ENCODE measurements at regions not wholly inside any gene's neighbourhood (a gene's known extent, or its start where the extent isn't known, plus 50 kb on each side); places are given as distances from the start of the nearest gene placed in this dataset.

DNA sequence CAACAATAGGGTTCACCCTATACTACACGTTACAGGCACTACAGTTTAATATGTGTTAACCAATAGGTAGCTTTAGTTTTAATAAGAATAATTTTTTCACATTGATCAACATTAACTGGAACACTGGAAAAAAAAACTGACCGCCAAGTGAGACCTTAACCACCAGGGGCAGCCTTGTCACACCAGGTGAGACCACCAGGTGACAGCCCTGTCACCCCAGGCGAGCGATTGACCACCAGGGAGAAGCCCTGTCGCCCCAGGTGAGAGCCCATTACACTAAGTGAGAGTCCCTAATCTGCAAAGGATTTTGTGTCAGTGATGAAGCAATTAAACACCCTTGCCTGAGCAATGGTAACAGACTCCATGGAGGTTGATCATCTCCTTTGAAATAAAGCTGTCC, 75.4 kb upstream of the SYK start:
- no peak overlapping the region for H2AFZ ChIP-seq
- no peaks in the 10 kb centered on the region for H3K27me3 ChIP-seq (ENCODE audit: insufficient read depth)
- no peak overlapping the region for H3K4me3 ChIP-seq
- no peaks in the 10 kb centered on the region for H3F3A ChIP-seq (replicated peaks; ENCODE audit: low read depth)
- H3K36me3 ChIP-seq (ENCODE audit: insufficient read depth): no peaks in the 10 kb centered on the region
- H3K27me3 Mint-ChIP-seq (ENCODE audit: insufficient read depth, low read depth, poor library complexity): peaks cover 2% of the 10 kb centered on the region
- ATAC-seq: peak; percentile 74
- peak; percentile 73 for DNase-seq (ENCODE audit: low spot score)
- H3K4me3 Mint-ChIP-seq: no peak overlapping the region
- no peaks in the 10 kb centered on the region for H3K4me1 ChIP-seq (ENCODE audit: insufficient read depth)
- H3K79me2 ChIP-seq (replicated peaks; ENCODE audit: insufficient read depth): no peaks in the 10 kb centered on the region
- no peak overlapping the region for H3K27ac Mint-ChIP-seq
- peaks cover 7% of the 10 kb centered on the region; the same call in 1 of the 3 replicates for H3K36me3 Mint-ChIP-seq (ENCODE audit: low read depth)
- peaks cover 11% of the 10 kb centered on the region; the same call in 2 of the 3 replicates for H3K9me3 Mint-ChIP-seq
- H3K9me2 ChIP-seq (ENCODE audit: insufficient read depth): no peaks in the 10 kb centered on the region
- H4K20me1 ChIP-seq (replicated peaks; ENCODE audit: insufficient read depth): no peaks in the 10 kb centered on the region
- H3K27ac ChIP-seq (ENCODE audit: low read depth): no peak overlapping the region
- no peaks in the 10 kb centered on the region for H3K4me1 Mint-ChIP-seq
- TF ChIP-seq JUNB (IDR thresholded peaks at IDR 0.05; ENCODE audit: unreplicated experiment): no peak
- TF ChIP-seq, protein P1, sequence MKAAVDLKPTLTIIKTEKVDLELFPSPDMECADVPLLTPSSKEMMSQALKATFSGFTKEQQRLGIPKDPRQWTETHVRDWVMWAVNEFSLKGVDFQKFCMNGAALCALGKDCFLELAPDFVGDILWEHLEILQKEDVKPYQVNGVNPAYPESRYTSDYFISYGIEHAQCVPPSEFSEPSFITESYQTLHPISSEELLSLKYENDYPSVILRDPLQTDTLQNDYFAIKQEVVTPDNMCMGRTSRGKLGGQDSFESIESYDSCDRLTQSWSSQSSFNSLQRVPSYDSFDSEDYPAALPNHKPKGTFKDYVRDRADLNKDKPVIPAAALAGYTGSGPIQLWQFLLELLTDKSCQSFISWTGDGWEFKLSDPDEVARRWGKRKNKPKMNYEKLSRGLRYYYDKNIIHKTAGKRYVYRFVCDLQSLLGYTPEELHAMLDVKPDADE (IDR thresholded peaks at IDR 0.05): no peak
- TF ChIP-seq, protein P2, sequence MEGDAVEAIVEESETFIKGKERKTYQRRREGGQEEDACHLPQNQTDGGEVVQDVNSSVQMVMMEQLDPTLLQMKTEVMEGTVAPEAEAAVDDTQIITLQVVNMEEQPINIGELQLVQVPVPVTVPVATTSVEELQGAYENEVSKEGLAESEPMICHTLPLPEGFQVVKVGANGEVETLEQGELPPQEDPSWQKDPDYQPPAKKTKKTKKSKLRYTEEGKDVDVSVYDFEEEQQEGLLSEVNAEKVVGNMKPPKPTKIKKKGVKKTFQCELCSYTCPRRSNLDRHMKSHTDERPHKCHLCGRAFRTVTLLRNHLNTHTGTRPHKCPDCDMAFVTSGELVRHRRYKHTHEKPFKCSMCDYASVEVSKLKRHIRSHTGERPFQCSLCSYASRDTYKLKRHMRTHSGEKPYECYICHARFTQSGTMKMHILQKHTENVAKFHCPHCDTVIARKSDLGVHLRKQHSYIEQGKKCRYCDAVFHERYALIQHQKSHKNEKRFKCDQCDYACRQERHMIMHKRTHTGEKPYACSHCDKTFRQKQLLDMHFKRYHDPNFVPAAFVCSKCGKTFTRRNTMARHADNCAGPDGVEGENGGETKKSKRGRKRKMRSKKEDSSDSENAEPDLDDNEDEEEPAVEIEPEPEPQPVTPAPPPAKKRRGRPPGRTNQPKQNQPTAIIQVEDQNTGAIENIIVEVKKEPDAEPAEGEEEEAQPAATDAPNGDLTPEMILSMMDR (conservative IDR thresholded peaks at IDR 0.05; ENCODE audit: low read depth in 2 of 2): peak; percentile 69 to 76
- TF ChIP-seq, protein P3, sequence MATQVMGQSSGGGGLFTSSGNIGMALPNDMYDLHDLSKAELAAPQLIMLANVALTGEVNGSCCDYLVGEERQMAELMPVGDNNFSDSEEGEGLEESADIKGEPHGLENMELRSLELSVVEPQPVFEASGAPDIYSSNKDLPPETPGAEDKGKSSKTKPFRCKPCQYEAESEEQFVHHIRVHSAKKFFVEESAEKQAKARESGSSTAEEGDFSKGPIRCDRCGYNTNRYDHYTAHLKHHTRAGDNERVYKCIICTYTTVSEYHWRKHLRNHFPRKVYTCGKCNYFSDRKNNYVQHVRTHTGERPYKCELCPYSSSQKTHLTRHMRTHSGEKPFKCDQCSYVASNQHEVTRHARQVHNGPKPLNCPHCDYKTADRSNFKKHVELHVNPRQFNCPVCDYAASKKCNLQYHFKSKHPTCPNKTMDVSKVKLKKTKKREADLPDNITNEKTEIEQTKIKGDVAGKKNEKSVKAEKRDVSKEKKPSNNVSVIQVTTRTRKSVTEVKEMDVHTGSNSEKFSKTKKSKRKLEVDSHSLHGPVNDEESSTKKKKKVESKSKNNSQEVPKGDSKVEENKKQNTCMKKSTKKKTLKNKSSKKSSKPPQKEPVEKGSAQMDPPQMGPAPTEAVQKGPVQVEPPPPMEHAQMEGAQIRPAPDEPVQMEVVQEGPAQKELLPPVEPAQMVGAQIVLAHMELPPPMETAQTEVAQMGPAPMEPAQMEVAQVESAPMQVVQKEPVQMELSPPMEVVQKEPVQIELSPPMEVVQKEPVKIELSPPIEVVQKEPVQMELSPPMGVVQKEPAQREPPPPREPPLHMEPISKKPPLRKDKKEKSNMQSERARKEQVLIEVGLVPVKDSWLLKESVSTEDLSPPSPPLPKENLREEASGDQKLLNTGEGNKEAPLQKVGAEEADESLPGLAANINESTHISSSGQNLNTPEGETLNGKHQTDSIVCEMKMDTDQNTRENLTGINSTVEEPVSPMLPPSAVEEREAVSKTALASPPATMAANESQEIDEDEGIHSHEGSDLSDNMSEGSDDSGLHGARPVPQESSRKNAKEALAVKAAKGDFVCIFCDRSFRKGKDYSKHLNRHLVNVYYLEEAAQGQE (IDR thresholded peaks at IDR 0.05; ENCODE audit: unreplicated experiment): no peak
- TF ChIP-seq, protein P4, sequence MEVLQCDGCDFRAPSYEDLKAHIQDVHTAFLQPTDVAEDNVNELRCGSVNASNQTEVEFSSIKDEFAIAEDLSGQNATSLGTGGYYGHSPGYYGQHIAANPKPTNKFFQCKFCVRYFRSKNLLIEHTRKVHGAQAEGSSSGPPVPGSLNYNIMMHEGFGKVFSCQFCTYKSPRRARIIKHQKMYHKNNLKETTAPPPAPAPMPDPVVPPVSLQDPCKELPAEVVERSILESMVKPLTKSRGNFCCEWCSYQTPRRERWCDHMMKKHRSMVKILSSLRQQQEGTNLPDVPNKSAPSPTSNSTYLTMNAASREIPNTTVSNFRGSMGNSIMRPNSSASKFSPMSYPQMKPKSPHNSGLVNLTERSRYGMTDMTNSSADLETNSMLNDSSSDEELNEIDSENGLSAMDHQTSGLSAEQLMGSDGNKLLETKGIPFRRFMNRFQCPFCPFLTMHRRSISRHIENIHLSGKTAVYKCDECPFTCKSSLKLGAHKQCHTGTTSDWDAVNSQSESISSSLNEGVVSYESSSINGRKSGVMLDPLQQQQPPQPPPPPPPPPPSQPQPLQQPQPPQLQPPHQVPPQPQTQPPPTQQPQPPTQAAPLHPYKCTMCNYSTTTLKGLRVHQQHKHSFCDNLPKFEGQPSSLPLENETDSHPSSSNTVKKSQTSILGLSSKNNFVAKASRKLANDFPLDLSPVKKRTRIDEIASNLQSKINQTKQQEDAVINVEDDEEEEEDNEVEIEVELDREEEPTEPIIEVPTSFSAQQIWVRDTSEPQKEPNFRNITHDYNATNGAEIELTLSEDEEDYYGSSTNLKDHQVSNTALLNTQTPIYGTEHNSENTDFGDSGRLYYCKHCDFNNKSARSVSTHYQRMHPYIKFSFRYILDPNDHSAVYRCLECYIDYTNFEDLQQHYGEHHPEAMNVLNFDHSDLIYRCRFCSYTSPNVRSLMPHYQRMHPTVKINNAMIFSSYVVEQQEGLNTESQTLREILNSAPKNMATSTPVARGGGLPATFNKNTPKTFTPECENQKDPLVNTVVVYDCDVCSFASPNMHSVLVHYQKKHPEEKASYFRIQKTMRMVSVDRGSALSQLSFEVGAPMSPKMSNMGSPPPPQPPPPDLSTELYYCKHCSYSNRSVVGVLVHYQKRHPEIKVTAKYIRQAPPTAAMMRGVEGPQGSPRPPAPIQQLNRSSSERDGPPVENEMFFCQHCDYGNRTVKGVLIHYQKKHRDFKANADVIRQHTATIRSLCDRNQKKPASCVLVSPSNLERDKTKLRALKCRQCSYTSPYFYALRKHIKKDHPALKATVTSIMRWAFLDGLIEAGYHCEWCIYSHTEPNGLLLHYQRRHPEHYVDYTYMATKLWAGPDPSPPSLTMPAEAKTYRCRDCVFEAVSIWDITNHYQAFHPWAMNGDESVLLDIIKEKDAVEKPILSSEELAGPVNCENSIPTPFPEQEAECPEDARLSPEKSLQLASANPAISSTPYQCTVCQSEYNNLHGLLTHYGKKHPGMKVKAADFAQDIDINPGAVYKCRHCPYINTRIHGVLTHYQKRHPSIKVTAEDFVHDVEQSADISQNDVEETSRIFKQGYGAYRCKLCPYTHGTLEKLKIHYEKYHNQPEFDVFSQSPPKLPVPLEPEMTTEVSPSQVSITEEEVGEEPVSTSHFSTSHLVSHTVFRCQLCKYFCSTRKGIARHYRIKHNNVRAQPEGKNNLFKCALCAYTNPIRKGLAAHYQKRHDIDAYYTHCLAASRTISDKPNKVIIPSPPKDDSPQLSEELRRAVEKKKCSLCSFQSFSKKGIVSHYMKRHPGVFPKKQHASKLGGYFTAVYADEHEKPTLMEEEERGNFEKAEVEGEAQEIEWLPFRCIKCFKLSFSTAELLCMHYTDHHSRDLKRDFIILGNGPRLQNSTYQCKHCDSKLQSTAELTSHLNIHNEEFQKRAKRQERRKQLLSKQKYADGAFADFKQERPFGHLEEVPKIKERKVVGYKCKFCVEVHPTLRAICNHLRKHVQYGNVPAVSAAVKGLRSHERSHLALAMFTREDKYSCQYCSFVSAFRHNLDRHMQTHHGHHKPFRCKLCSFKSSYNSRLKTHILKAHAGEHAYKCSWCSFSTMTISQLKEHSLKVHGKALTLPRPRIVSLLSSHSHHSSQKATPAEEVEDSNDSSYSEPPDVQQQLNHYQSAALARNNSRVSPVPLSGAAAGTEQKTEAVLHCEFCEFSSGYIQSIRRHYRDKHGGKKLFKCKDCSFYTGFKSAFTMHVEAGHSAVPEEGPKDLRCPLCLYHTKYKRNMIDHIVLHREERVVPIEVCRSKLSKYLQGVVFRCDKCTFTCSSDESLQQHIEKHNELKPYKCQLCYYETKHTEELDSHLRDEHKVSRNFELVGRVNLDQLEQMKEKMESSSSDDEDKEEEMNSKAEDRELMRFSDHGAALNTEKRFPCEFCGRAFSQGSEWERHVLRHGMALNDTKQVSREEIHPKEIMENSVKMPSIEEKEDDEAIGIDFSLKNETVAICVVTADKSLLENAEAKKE (CRISPR knock-in tag; IDR thresholded peaks at IDR 0.05): no peak
- no peak for TF ChIP-seq NANOG (IDR thresholded peaks at IDR 0.05; ENCODE audit: borderline replicate concordance)
- H3K4me2 ChIP-seq: no peak overlapping the region
